WTC11 (cell line): ENCODE measurements at regions not wholly inside any gene's neighbourhood (a gene's known extent, or its start where the extent isn't known, plus 50 kb on each side); places are given as distances from the start of the nearest gene placed in this dataset.

Experiments used
- ATAC-seq: fragments of 200-7000 bp; cut with Tn5 transposase; 2 replicates; pipeline ENCODE4 v1.10.0; 2021; ENCODE audit warnings: mild to moderate bottlenecking, moderate library complexity
- CTCF ChIA-PET: fragments of 300-600 bp; sonication (Branson Sonifier 250); formaldehyde crosslinking; loops from one replicate; lab custom pipeline; 2021; ENCODE audit warnings: antibody characterized with exemption; lab: Charles Lee
- POLR2A ChIA-PET: fragments of 350-600 bp; sonication (Branson Sonifier 250); formaldehyde crosslinking; loops from one replicate; lab custom pipeline; 2021; ENCODE audit warnings: antibody characterized with exemption; lab: Charles Lee
- DNase-seq: peaks from one replicate; pipeline ENCODE4 v3.0.0; 2021; ENCODE audit warnings: low spot score
- H3K27ac Mint-ChIP-seq: 2 replicates; pipeline ENCODE4 v1.8.0; 2021; ENCODE audit warnings: mixed read lengths
- H3K27me3 Mint-ChIP-seq: 2 replicates; pipeline ENCODE4 v1.8.0; 2021; ENCODE audit warnings: low read depth, mild to moderate bottlenecking, moderate library complexity, mixed read lengths
- H3K36me3 Mint-ChIP-seq: 2 replicates; pipeline ENCODE4 v1.8.0; 2021; ENCODE audit warnings: mixed read lengths
- H3K4me1 Mint-ChIP-seq: 2 replicates; pipeline ENCODE4 v1.8.0; 2022; ENCODE audit warnings: mixed read lengths
- H3K4me3 Mint-ChIP-seq: 2 replicates; pipeline ENCODE4 v1.8.0; 2021; ENCODE audit warnings: mild to moderate bottlenecking, moderate library complexity, mixed read lengths
- H3K9me3 Mint-ChIP-seq: 2 replicates; pipeline ENCODE4 v1.8.0; 2021; ENCODE audit warnings: mixed read lengths
- AR ChIP-seq: fragments of 250-450 bp; sonication (Bioruptor Pico); IDR thresholded peaks from 2 replicates; pipeline ENCODE4 v1.9.0; 2021; ENCODE audit warnings: mild to moderate bottlenecking
- CREM ChIP-seq: sonication (generic); formaldehyde crosslinking; IDR thresholded peaks from 2 replicates; pipeline ENCODE4 v1.8.1; 2022; ENCODE audit warnings: mild to moderate bottlenecking, missing genetic modification reagents, moderate library complexity
- ELF4 ChIP-seq: sonication (generic); formaldehyde crosslinking; IDR thresholded peaks from 2 replicates; pipeline ENCODE4 v1.8.1; 2022; ENCODE audit warnings: low read depth, mild to moderate bottlenecking, moderate library complexity, missing genetic modification reagents
- ESRRA ChIP-seq: sonication (generic); formaldehyde crosslinking; IDR thresholded peaks from 2 replicates; pipeline ENCODE4 v1.8.1; 2022; ENCODE audit warnings: mild to moderate bottlenecking, missing genetic modification reagents, borderline replicate concordance
- GABPB1 ChIP-seq: sonication (generic); formaldehyde crosslinking; IDR thresholded peaks from 2 replicates; pipeline ENCODE4 v1.8.1; 2023; ENCODE audit warnings: mild to moderate bottlenecking, missing genetic modification reagents
- GTF2I ChIP-seq: fragments of 250-450 bp; sonication (Bioruptor Pico); conservative IDR thresholded peaks from 2 replicates; pipeline ENCODE4 v1.4.0; 2021; ENCODE audit warnings: mild to moderate bottlenecking
- JAZF1 ChIP-seq: fragments of 250-450 bp; sonication (Bioruptor Pico); IDR thresholded peaks from 2 replicates; pipeline ENCODE4 v1.9.0; 2021; ENCODE audit warnings: moderate library complexity, mild to moderate bottlenecking, inconsistent platforms
- PREB ChIP-seq: sonication (generic); formaldehyde crosslinking; IDR thresholded peaks from 2 replicates; pipeline ENCODE4 v1.8.1; 2022; ENCODE audit warnings: mild to moderate bottlenecking, missing genetic modification reagents, moderate library complexity, borderline replicate concordance
- SMAD3 ChIP-seq: sonication (generic); formaldehyde crosslinking; IDR thresholded peaks from 2 replicates; pipeline ENCODE4 v1.8.0; 2022; ENCODE audit warnings: missing genetic modification reagents, mild to moderate bottlenecking, borderline replicate concordance
- SMAD4 ChIP-seq: sonication (generic); formaldehyde crosslinking; IDR thresholded peaks from 2 replicates; pipeline ENCODE4 v1.8.0; 2022; ENCODE audit warnings: mild to moderate bottlenecking, missing genetic modification reagents
- USF2 ChIP-seq: sonication (generic); formaldehyde crosslinking; IDR thresholded peaks from 2 replicates; pipeline ENCODE4 v1.8.1; 2023; ENCODE audit warnings: mild to moderate bottlenecking, missing genetic modification reagents, moderate library complexity
- ZBTB21 ChIP-seq: sonication (generic); formaldehyde crosslinking; IDR thresholded peaks from 2 replicates; pipeline ENCODE4 v1.8.1; 2023; ENCODE audit warnings: mild to moderate bottlenecking, missing genetic modification reagents, borderline replicate concordance
- ZNF219 ChIP-seq: sonication (generic); formaldehyde crosslinking; IDR thresholded peaks from 2 replicates; pipeline ENCODE4 v1.8.0; 2023; ENCODE audit warnings: missing genetic modification reagents, mild to moderate bottlenecking, borderline replicate concordance
- ZNF416 ChIP-seq: fragments of 250-450 bp; sonication (Bioruptor Pico); IDR thresholded peaks from 2 replicates; pipeline ENCODE4 v1.9.0; 2021; ENCODE audit warnings: mild to moderate bottlenecking, inconsistent platforms
- ZNF512 ChIP-seq: sonication (generic); formaldehyde crosslinking; IDR thresholded peaks from 2 replicates; pipeline ENCODE4 v1.8.1; 2022; ENCODE audit warnings: missing genetic modification reagents, borderline replicate concordance
- TF ChIP-seq, protein P1 (sequence below): fragments of 250-450 bp; sonication (Bioruptor Pico); IDR thresholded peaks from 2 replicates; pipeline ENCODE4 v1.9.0; 2021; ENCODE audit warnings: mild to moderate bottlenecking, borderline replicate concordance
- TF ChIP-seq, protein P2 (sequence below): fragments of 250-450 bp; sonication (Bioruptor Pico); conservative IDR thresholded peaks from 2 replicates; pipeline ENCODE4 v1.9.0; 2021; ENCODE audit warnings: mild to moderate bottlenecking
- TF ChIP-seq, protein P3 (sequence below): fragments of 250-450 bp; sonication (Bioruptor Pico); IDR thresholded peaks from 2 replicates; pipeline ENCODE4 v2.1.2; 2022; ENCODE audit warnings: mild to moderate bottlenecking, moderate library complexity
- TF ChIP-seq, protein P4 (sequence below): sonication (generic); formaldehyde crosslinking; IDR thresholded peaks from 2 replicates; pipeline ENCODE4 v1.8.1; 2022; ENCODE audit warnings: low read depth, missing genetic modification reagents, borderline replicate concordance
- TF ChIP-seq, protein P5 (sequence below): sonication (generic); formaldehyde crosslinking; IDR thresholded peaks from 2 replicates; pipeline ENCODE4 v1.8.0; 2023; ENCODE audit warnings: missing genetic modification reagents

- TF ChIP-seq, protein P1, sequence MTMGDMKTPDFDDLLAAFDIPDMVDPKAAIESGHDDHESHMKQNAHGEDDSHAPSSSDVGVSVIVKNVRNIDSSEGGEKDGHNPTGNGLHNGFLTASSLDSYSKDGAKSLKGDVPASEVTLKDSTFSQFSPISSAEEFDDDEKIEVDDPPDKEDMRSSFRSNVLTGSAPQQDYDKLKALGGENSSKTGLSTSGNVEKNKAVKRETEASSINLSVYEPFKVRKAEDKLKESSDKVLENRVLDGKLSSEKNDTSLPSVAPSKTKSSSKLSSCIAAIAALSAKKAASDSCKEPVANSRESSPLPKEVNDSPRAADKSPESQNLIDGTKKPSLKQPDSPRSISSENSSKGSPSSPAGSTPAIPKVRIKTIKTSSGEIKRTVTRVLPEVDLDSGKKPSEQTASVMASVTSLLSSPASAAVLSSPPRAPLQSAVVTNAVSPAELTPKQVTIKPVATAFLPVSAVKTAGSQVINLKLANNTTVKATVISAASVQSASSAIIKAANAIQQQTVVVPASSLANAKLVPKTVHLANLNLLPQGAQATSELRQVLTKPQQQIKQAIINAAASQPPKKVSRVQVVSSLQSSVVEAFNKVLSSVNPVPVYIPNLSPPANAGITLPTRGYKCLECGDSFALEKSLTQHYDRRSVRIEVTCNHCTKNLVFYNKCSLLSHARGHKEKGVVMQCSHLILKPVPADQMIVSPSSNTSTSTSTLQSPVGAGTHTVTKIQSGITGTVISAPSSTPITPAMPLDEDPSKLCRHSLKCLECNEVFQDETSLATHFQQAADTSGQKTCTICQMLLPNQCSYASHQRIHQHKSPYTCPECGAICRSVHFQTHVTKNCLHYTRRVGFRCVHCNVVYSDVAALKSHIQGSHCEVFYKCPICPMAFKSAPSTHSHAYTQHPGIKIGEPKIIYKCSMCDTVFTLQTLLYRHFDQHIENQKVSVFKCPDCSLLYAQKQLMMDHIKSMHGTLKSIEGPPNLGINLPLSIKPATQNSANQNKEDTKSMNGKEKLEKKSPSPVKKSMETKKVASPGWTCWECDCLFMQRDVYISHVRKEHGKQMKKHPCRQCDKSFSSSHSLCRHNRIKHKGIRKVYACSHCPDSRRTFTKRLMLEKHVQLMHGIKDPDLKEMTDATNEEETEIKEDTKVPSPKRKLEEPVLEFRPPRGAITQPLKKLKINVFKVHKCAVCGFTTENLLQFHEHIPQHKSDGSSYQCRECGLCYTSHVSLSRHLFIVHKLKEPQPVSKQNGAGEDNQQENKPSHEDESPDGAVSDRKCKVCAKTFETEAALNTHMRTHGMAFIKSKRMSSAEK (CRISPR knock-in tag): no peak
- TF ChIP-seq ZBTB21 (CRISPR knock-in tag): no peak
- no peak for TF ChIP-seq SMAD3 (CRISPR knock-in tag)
- no peak for TF ChIP-seq SMAD4
These were observed 79.5 kb upstream of the MYO16 start (continued) for GRCh38 chr13:108549934-108550333.

DNA sequence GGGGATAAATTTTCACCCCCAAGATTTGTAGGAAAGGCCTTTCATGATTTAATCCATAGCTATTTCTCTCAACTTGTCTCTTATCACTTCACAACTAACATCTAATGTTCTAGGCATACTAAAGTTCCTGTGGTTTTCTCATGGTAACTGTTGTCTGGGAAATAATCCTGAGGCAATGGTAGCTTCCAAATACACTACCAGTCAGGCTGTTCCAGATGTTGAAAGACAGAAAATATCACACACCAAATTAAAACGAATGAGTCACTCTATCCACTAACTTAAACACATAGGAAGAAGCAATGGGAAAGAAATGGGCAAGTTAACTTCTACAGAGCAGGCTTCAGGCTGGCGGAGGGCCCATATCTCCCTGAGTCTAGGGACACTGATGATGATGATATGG, 77.7 kb upstream of the MYO16 start:
- Mint-ChIP-seq H3K9me3 (peaks cover 17% of the 10 kb centered on the region), H3K36me3 (no peaks in the 10 kb centered on the region), H3K4me3 (no peak overlapping the region), H3K27ac (no peak overlapping the region), H3K27me3 (no peaks in the 10 kb centered on the region), H3K4me1 (no peaks in the 10 kb centered on the region)
- DNase-seq: no peak
- CTCF ChIA-PET: no interaction called here
- POLR2A ChIA-PET: no interaction called here
- no peak for ATAC-seq
- TF ChIP-seq, protein P2, sequence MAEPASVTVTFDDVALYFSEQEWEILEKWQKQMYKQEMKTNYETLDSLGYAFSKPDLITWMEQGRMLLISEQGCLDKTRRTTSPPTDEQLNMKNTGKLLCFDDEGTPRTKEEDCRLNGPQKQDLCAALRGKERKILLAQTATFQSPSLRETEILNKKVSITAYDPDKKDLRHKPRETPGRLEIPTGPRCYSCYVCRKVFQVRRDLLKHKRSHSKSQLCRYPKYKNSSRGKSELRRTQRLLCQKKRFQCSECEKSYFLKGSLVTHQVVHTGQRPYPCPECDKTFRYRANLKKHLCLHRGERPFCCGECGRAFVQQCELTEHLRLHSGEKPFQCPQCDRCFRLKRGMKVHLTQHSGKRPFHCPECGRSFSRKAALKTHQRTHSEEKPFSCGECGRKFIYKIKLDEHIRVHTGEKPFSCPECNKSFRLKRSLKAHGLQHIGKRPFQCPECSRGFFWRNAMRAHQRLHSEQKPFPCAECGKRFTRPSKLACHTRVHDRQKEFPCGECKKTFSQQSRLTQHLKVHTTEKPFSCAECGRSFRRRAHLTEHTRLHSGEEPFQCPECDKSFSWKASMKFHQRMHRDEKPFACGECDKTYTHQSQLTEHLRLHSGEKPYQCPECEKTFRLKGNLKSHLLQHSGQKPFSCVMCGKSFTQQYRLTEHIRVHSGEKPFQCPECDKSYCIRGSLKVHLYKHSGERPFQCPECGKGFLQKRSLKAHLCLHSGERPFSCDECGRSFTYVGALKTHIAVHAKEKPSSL (CRISPR knock-in tag): no peak
- TF ChIP-seq GABPB1 (CRISPR knock-in tag) (no peak), PREB (no peak), ZNF219 (CRISPR knock-in tag) (no peak), ZNF512 (no peak), ELF4 (CRISPR knock-in tag) (no peak), JAZF1 (CRISPR knock-in tag) (no peak), ESRRA (CRISPR knock-in tag) (no peak), GTF2I (no peak), USF2 (CRISPR knock-in tag) (no peak), AR (CRISPR knock-in tag) (no peak), CREM (CRISPR knock-in tag) (no peak), ZNF416 (CRISPR knock-in tag) (no peak)
- TF ChIP-seq, protein P3, sequence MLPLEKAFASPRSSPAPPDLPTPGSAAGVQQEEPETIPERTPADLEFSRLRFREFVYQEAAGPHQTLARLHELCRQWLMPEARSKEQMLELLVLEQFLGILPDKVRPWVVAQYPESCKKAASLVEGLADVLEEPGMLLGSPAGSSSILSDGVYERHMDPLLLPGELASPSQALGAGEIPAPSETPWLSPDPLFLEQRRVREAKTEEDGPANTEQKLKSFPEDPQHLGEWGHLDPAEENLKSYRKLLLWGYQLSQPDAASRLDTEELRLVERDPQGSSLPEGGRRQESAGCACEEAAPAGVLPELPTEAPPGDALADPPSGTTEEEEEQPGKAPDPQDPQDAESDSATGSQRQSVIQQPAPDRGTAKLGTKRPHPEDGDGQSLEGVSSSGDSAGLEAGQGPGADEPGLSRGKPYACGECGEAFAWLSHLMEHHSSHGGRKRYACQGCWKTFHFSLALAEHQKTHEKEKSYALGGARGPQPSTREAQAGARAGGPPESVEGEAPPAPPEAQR: no peak
- TF ChIP-seq, protein P4, sequence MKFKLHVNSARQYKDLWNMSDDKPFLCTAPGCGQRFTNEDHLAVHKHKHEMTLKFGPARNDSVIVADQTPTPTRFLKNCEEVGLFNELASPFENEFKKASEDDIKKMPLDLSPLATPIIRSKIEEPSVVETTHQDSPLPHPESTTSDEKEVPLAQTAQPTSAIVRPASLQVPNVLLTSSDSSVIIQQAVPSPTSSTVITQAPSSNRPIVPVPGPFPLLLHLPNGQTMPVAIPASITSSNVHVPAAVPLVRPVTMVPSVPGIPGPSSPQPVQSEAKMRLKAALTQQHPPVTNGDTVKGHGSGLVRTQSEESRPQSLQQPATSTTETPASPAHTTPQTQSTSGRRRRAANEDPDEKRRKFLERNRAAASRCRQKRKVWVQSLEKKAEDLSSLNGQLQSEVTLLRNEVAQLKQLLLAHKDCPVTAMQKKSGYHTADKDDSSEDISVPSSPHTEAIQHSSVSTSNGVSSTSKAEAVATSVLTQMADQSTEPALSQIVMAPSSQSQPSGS (CRISPR knock-in tag): no peak
- TF ChIP-seq, protein P5, sequence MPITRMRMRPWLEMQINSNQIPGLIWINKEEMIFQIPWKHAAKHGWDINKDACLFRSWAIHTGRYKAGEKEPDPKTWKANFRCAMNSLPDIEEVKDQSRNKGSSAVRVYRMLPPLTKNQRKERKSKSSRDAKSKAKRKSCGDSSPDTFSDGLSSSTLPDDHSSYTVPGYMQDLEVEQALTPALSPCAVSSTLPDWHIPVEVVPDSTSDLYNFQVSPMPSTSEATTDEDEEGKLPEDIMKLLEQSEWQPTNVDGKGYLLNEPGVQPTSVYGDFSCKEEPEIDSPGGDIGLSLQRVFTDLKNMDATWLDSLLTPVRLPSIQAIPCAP (CRISPR knock-in tag): no peak
